ENCODE measurements at regions not wholly inside any gene's neighbourhood (a gene's known extent, or its start where the extent isn't known, plus 50 kb on each side); places are given as distances from the start of the nearest gene placed in this dataset.
"Not testable (repeated sequence)": the region's sequence is repeated elsewhere in the genome, so short reads cannot be mapped to it uniquely, and the experiment has no call there.

DNA sequence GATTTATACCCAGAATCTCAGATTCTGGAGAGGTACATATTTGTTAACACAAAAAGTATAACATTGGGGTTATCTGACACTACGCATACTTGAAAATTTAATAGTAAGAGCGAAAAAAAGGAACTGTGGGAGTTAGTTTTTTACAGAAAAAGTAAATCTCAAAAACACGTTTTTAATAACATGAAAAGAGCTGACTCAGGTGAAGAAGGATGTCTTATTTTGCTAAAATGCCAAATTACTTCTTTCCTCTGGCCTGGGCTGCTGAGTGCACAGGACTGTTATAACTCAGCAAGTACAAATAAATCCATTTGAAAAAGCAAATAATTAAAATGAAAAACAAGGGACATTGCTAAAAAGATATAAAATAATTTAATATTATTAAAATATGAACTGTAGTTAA is 1322.9 kb downstream of the ARAP2 start:
- no peaks in the 10 kb centered on the region for H3K9me3 Mint-ChIP-seq
- no peak overlapping the region for H3K4me3 Mint-ChIP-seq
- no peak overlapping the region for H3K27ac Mint-ChIP-seq
- H3K27me3 Mint-ChIP-seq = no peaks in the 10 kb centered on the region
- no peaks in the 10 kb centered on the region for H3K4me1 Mint-ChIP-seq (ENCODE audit: low read depth)
- H3K36me3 Mint-ChIP-seq (ENCODE audit: low read depth) = no peaks in the 10 kb centered on the region
- intact Hi-C loops (cut with micrococcal nuclease) = no loop called here

DNA sequence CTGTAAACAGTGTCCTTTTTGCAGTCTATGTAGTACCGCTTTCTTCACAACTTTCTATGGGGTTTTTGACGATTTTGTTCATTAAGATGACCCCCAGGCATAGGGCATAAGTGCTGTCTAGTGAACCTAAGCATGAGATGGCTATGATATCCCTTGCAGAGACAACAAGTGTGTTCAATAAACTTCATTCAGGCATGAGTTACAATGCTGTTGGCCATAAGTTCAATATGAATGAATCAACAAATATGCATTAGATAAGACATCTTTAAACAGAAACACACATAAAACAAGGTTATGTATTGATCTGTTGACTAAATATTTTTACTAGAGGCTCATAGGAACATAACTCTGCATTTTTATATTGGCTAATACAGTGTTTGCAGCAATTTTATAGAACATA is 1322.0 kb downstream of the ARAP2 start:
- Mint-ChIP-seq H3K27me3 (no peaks in the 10 kb centered on the region), H3K9me3 (no peaks in the 10 kb centered on the region), H3K27ac (no peak overlapping the region), H3K4me3 (no peak overlapping the region), H3K36me3 (ENCODE audit: low read depth) (no peaks in the 10 kb centered on the region), H3K4me1 (ENCODE audit: low read depth) (no peaks in the 10 kb centered on the region)
- intact Hi-C loops (cut with micrococcal nuclease) = no loop called here

DNA sequence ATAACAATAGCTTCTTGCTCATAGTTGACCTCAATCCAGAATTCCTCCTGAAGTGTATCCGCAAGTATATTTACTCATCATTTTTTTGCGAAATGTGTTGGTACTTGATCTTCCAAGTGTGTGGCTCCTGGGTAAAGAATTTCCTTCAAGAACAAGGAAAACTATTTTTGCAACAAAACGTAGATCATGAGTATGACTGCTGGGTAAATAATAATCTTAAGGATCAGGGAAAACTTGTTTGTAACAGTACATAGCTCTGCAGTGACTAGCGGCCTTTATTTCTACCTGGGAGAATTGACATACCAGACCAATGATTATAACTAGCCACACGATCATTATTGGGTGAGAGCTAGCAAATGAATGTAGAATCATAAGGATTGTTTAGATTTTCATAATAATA is 1311.7 kb downstream of the ARAP2 start:
- H3K4me3 Mint-ChIP-seq = no peak overlapping the region

DNA sequence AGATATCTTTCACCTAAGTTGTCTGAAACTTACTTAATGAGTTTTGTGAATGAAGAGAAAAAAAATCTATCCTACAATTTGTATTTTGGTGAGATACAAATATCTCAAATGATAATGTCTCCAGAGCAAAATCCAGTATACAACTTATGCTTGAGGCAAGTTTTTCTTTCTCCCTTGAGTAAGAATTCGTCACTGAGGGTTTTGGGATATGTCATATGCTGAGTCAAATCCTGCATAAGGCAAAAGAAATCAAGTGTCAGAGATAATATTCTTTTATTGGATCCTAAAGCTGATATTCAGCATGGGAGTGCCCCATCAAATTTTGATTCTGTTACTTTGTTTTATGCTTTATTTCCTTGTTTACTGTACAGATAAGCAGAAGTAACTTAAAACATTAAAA is 1308.6 kb downstream of the ARAP2 start:
- Mint-ChIP-seq H3K36me3 (ENCODE audit: low read depth) (no peaks in the 10 kb centered on the region), H3K9me3 (no peaks in the 10 kb centered on the region), H3K27me3 (no peaks in the 10 kb centered on the region), H3K27ac (no peak overlapping the region), H3K4me3 (no peak overlapping the region), H3K4me1 (ENCODE audit: low read depth) (no peaks in the 10 kb centered on the region)
- intact Hi-C loops (cut with micrococcal nuclease) = no loop called here

More for the DNA sequence above, 1311.7 kb downstream of the ARAP2 start:
- H3K9me3 Mint-ChIP-seq = no peaks in the 10 kb centered on the region
- intact Hi-C loops (cut with micrococcal nuclease) = no loop called here
- H3K36me3 Mint-ChIP-seq (ENCODE audit: low read depth) = no peaks in the 10 kb centered on the region
- no peaks in the 10 kb centered on the region for H3K4me1 Mint-ChIP-seq (ENCODE audit: low read depth)
- H3K27ac Mint-ChIP-seq = no peak overlapping the region
- no peaks in the 10 kb centered on the region for H3K27me3 Mint-ChIP-seq

DNA sequence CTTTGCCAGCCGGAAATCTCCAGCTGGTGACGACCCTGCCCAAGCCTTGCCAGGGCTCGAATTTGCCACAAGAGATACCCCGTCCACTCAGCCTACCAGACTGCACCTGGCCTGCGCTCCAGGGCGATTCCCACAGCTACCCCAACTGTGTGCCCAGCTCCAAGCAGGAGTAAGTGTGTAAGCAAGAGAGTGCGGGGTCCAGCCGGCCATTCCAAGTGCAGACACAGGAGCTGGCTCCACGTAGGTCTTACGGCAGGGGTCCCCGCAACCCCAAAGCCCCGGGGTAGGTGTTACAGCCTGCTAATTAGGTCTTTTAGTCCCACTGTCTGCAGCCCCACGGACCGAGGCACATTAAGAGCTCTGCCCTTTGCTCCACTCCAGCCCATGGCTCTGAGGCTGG is 1305.2 kb downstream of the ARAP2 start:
- intact Hi-C loops (cut with micrococcal nuclease) = no loop called here
- Mint-ChIP-seq H3K4me3 (no peak overlapping the region), H3K27ac (no peak overlapping the region), H3K27me3 (no peaks in the 10 kb centered on the region), H3K4me1 (ENCODE audit: low read depth) (no peaks in the 10 kb centered on the region), H3K36me3 (ENCODE audit: low read depth) (no peaks in the 10 kb centered on the region), H3K9me3 (no peaks in the 10 kb centered on the region)

DNA sequence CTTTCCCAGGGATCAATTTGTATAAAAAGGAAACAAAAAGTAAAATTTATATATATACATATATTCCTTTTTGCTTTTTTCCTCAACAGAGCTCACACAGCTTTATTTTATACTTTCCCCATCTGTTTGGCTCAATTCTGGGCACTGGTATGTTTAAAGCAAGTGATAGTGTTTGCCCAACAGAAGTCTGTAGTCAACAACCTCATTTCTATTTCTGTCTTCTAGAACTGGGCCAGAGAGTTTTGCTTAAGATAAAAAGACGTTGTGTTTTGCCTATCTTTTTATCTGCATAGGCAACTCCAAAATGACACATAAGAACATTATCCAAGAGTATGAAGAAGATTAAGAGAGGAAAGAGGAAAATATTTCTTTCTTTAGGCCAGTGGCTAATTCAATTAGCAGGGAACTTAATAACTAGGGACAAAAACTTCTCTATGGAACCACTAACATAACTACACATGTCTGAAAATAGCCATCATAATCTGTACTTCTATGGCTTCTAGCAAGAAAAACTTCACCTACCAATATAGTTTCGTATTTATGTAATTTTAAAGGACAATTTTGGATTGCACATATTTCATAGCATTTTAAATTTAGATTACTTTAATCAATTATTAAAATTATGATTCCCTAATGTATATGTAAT is 1300.5 kb downstream of the ARAP2 start:
- intact Hi-C loops (cut with micrococcal nuclease) = no loop called here
- H3K27me3 Mint-ChIP-seq = no peaks in the 10 kb centered on the region
- H3K4me3 Mint-ChIP-seq = no peak overlapping the region
- H3K4me1 Mint-ChIP-seq (ENCODE audit: low read depth) = no peaks in the 10 kb centered on the region
- H3K36me3 Mint-ChIP-seq (ENCODE audit: low read depth) = no peaks in the 10 kb centered on the region
- H3K27ac Mint-ChIP-seq = no peak overlapping the region
- no peaks in the 10 kb centered on the region for H3K9me3 Mint-ChIP-seq

DNA sequence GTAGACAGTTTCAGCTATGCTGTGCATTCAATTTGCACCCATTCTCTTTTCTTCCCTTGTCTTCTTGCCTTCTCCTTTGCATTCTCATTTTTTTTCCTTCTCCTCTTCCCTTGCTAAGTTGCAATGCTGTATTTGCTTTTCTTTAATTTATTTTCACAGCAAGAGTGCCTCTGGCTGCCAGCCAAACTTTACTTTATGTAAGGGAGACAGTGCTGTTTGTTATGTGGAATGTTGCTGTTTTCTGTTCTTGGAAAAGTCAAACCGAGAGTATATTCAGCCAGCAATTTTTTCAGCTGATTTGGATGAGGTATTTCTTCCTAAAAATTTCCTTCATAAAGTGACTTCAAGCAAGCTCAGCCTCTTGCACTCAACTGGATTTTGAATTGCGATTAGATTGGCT is 1293.4 kb downstream of the ARAP2 start:
- H3K27me3 Mint-ChIP-seq = no peaks in the 10 kb centered on the region
- H3K9me3 Mint-ChIP-seq = no peaks in the 10 kb centered on the region
- intact Hi-C loops (cut with micrococcal nuclease) = no loop called here
- H3K4me3 Mint-ChIP-seq = no peak overlapping the region
- no peaks in the 10 kb centered on the region for H3K4me1 Mint-ChIP-seq (ENCODE audit: low read depth)
- H3K36me3 Mint-ChIP-seq (ENCODE audit: low read depth) = no peaks in the 10 kb centered on the region
- no peak overlapping the region for H3K27ac Mint-ChIP-seq

DNA sequence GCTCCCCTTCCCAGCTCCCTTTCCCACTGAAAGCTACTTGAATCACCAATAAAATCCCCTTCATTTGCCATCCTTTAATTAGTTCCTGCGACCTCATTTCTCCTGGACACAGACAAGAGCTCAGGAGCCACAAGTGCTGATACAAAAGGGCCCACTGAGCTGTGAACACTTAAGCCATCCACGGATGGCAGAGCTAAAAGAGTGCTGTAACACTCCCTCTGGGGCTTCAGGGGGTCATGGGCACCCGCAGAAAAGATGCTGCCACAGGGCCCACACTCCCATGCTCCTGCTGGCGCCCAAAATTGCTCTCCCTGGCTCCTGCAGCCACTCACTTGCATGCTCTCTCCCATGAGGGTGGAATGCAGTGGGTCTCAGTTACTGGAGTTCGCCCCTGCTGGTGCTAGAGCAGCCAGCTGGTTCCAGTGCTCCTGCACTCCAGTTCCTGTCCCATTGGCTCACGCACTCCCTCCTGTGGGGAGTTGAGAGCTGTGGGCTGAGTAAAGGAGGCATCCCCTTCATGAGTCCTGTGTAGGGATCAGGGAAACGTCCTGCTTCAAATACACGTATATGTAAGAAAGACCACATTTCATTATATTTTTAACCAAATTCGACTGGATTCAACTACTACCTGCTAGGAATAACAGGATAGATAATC is 1291.0 kb downstream of the ARAP2 start:
- no peaks in the 10 kb centered on the region for H3K27me3 Mint-ChIP-seq
- H3K9me3 Mint-ChIP-seq = no peaks in the 10 kb centered on the region
- H3K4me1 Mint-ChIP-seq (ENCODE audit: low read depth) = no peaks in the 10 kb centered on the region
- H3K27ac Mint-ChIP-seq = no peak overlapping the region
- intact Hi-C loops (cut with micrococcal nuclease) = no loop called here
- no peak overlapping the region for H3K4me3 Mint-ChIP-seq
- H3K36me3 Mint-ChIP-seq (ENCODE audit: low read depth) = no peaks in the 10 kb centered on the region

DNA sequence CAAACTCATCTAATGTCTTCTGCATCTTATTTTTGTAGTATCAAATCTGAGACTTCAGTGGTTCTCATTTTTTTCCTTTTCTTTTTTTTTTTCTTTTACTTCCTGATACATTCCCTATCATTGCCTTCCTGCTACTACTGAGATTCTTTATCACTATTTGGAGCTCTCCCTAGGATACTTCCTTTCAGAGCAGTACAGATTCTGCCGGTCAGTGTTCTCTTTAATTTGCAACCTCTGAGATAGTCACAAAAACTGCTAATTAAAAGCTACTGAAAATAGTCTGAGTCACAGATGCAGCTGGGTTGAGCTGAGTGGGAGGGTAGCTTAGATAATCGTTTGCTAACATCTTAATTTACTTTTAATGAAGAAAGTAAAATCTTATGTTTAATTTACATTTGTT is 1279.7 kb downstream of the ARAP2 start:
- no peak overlapping the region for H3K4me3 Mint-ChIP-seq
- H3K9me3 Mint-ChIP-seq = no peaks in the 10 kb centered on the region
- no peaks in the 10 kb centered on the region for H3K4me1 Mint-ChIP-seq (ENCODE audit: low read depth)
- H3K36me3 Mint-ChIP-seq (ENCODE audit: low read depth) = no peaks in the 10 kb centered on the region
- no peak overlapping the region for H3K27ac Mint-ChIP-seq
- intact Hi-C loops (cut with micrococcal nuclease) = no loop called here
- H3K27me3 Mint-ChIP-seq = no peaks in the 10 kb centered on the region

DNA sequence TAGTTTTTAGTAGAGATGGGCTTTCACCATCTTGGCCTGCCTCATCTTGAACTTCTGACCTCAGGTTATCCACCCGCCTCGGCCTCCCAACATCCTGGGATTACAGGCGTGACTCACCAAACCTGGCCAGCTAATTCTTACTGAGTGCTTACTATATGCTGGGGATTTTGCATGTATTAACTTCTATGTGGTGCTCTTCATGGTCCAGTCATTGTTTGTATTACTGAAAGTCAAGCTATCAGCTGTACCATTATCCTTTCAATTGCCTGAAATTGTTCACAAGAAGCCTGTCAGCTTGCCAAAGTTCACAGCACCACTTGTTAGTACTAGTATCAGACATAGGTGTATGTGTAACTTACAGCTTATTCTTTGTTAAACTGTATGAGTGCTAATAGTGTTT is 1272.1 kb downstream of the ARAP2 start:
- Mint-ChIP-seq H3K4me3 (no peak overlapping the region), H3K4me1 (ENCODE audit: low read depth) (no peaks in the 10 kb centered on the region), H3K27ac (no peak overlapping the region), H3K27me3 (no peaks in the 10 kb centered on the region), H3K9me3 (no peaks in the 10 kb centered on the region), H3K36me3 (ENCODE audit: low read depth) (no peaks in the 10 kb centered on the region)
- intact Hi-C loops (cut with micrococcal nuclease) = no loop called here

DNA sequence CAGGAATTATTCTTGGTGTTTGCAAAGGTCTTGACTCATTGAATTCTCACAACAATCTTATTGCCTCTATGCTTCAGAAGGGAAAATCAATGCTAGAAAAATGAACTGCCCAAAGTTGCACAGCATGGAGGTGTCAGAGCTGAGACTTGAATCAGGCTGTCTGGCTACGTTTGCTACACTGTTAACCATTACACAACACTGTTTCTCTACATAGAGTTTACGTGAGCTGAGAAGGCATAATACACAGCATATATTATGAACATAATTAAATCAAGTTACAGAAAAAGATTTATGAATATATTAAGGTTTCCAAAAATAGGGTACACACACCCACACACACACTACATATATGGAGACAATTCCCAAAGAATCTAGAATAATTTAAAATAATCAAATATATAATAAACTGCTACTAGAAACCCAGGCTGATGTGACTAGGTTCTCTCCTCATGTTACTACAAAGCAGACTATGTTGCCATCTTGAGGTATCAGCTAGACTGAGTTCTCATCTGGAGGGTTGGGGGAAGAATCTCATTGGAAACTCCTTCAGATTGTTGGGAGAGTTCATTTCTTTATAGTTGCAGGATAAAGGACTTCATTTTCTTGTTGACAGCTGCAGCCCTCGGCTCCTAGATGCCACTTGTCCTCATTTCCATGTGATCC is 1270.5 kb downstream of the ARAP2 start:
- intact Hi-C loops (cut with micrococcal nuclease) = no loop called here
- Mint-ChIP-seq H3K4me1 (ENCODE audit: low read depth) (no peaks in the 10 kb centered on the region), H3K27ac (no peak overlapping the region), H3K9me3 (no peaks in the 10 kb centered on the region), H3K4me3 (no peak overlapping the region), H3K36me3 (ENCODE audit: low read depth) (no peaks in the 10 kb centered on the region), H3K27me3 (no peaks in the 10 kb centered on the region)

DNA sequence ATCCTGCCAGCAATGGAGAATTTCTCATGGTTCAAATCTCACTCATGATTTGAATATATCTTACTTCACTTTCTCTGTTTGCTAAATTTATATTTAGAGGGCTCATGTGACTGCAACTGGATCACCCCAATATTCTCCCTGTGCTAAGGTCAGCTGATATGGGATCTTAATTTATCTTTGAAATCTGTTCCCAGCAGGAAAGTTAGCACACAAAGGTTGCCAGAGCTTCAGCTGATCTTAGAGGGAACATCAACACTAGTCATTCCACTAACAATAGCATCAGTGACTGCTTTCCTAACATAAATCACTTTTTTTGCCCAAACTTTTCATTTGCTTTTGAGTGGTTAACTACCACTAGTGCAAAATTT is 1270.0 kb downstream of the ARAP2 start:
- no peaks in the 10 kb centered on the region for H3K36me3 Mint-ChIP-seq (ENCODE audit: low read depth)
- no peaks in the 10 kb centered on the region for H3K9me3 Mint-ChIP-seq
- H3K4me3 Mint-ChIP-seq = no peak overlapping the region
- H3K4me1 Mint-ChIP-seq (ENCODE audit: low read depth) = no peaks in the 10 kb centered on the region
- no peaks in the 10 kb centered on the region for H3K27me3 Mint-ChIP-seq
- intact Hi-C loops (cut with micrococcal nuclease) = no loop called here
- no peak overlapping the region for H3K27ac Mint-ChIP-seq

DNA sequence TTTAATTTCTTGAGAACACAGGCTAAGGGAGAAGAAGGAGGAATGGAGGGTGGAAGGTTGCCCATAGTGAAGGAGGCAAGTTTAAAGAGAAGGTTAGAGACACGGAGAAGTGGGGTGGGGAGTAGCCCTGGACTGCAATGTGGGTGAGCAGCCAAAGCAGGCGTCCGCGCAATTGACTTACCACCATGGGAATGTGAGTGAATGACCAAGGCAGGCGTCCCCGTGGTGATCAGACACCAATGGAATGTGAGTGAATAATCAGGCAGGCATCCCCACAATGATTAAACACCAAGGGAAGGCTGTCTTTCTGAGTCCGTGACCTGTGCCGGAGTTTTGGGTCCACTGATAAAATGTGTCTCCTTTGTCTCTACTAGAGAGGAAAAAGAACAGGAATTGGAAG is 1223.1 kb downstream of the ARAP2 start:
- intact Hi-C loops (cut with micrococcal nuclease); H3K4me1 Mint-ChIP-seq (ENCODE audit: low read depth); H3K27ac Mint-ChIP-seq: not testable (repeated sequence)

DNA sequence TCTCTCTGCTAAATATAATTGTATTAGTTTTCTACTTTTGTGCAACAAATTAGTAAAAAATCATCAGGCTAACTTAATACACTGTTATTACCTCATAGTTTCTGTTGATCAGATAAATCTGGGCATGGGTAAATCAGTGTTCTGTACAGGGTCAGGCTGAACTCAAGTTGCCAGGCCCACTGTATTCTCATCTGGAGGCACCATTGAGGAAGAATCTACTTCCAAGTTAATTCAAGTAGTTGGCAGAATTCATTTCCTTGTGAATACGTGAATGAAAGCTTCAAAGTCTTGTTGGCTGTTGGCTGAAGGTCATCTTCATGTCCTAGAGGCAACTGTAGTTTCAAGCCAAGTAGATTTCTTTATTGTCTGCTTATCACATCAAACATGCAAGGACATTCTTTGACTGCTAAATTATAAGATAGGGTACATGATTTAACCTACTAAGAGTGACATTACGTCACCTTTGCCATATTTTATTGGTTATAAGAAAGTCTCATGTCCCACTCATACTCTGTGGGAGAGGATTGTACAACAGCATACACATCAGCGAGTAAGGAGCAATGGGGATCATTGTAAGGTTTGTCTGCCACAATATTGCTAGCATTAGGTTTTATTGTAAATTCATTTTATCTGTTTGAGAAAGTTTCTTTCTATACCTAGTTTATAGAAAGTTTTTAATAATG is 1219.0 kb downstream of the ARAP2 start:
- Mint-ChIP-seq H3K36me3 (ENCODE audit: low read depth) (no peaks in the 10 kb centered on the region), H3K27me3 (no peaks in the 10 kb centered on the region), H3K27ac (no peak overlapping the region), H3K4me3 (no peak overlapping the region), H3K9me3 (peaks cover 15% of the 10 kb centered on the region), H3K4me1 (ENCODE audit: low read depth) (no peaks in the 10 kb centered on the region)
- intact Hi-C loops (cut with micrococcal nuclease) = no loop called here

More for the DNA sequence above, 1223.1 kb downstream of the ARAP2 start:
- peaks cover 44% of the 10 kb centered on the region for H3K9me3 Mint-ChIP-seq
- not testable (repeated sequence) for H3K27me3 Mint-ChIP-seq; H3K4me3 Mint-ChIP-seq; H3K36me3 Mint-ChIP-seq (ENCODE audit: low read depth)
